SU-DHL-6 (cell line): ENCODE measurements at regions not wholly inside any gene's neighbourhood (a gene's known extent, or its start where the extent isn't known, plus 50 kb on each side); places are given as distances from the start of the nearest gene placed in this dataset.

ENCODE experiments used
- H2AFZ ChIP-seq: fragments of 200-600 bp; sonication (generic); 2 replicates; pipeline ENCODE4 v1.6.1; 2014; ENCODE audit warnings: low read depth, mild to moderate bottlenecking, moderate library complexity, mixed read lengths, antibody characterized with exemption, low read length; ENCODE audit not compliant: severe bottlenecking
- H3F3A ChIP-seq: fragments of 200-600 bp; shearing (Covaris generic); 2 replicates; pipeline ENCODE4 v1.6.0; 2016; ENCODE audit warnings: antibody characterized with exemption, mild to moderate bottlenecking; ENCODE audit not compliant: insufficient read depth
- H3K27ac ChIP-seq: fragments of 200-600 bp; sonication (generic); 2 replicates; pipeline ENCODE4 v1.5.1; 2016; ENCODE audit warnings: low read depth, mild to moderate bottlenecking, low read length, moderate library complexity, mixed read lengths
- H3K27me3 ChIP-seq: fragments of 200-600 bp; sonication (generic), shearing (Covaris generic); 2 replicates; pipeline ENCODE4 v1.6.0; 2014; ENCODE audit warnings: mild to moderate bottlenecking, low read length
- H3K36me3 ChIP-seq: fragments of 200-600 bp; sonication (generic); 2 replicates; pipeline ENCODE4 v1.6.1; 2014; ENCODE audit warnings: mild to moderate bottlenecking, low read length, mixed read lengths
- H3K4me2 ChIP-seq: fragments of 300-600, 200-600 bp; shearing (Covaris generic), sonication (generic); 2 replicates; pipeline ENCODE4 v1.6.0; 2014; ENCODE audit warnings: low read length, low read depth, mild to moderate bottlenecking; ENCODE audit not compliant: poor library complexity, severe bottlenecking
- H3K4me3 ChIP-seq: fragments of 200-600 bp; sonication (generic); 2 replicates; pipeline ENCODE4 v1.5.1; 2014; ENCODE audit warnings: antibody characterized with exemption, low read length, mild to moderate bottlenecking, mixed read lengths; ENCODE audit not compliant: insufficient read depth, poor library complexity, severe bottlenecking
- H3K79me2 ChIP-seq: fragments of 200-600 bp; sonication (generic); 2 replicates; pipeline ENCODE4 v1.6.1; 2014; ENCODE audit warnings: mild to moderate bottlenecking, low read length, moderate library complexity; ENCODE audit not compliant: insufficient read depth
- H3K9ac ChIP-seq: fragments of 200-600 bp; sonication (generic); 2 replicates; pipeline ENCODE4 v1.7.0; 2014; ENCODE audit warnings: mild to moderate bottlenecking, low read length
- H3K9me2 ChIP-seq: fragments of 200-600 bp; sonication (generic); replicated peaks from 2 replicates; pipeline ENCODE4 v1.6.1; 2014; ENCODE audit warnings: low read length; ENCODE audit not compliant: insufficient read depth
- H3K9me3 ChIP-seq: fragments of 200-600 bp; sonication (generic); 2 replicates; pipeline ENCODE4 v1.6.1; 2014; ENCODE audit warnings: low read length, mixed read lengths; ENCODE audit not compliant: insufficient read depth
- H4K20me1 ChIP-seq: fragments of 200-600 bp; sonication (generic); 2 replicates; pipeline ENCODE4 v1.6.1; 2014; ENCODE audit warnings: low read depth, mild to moderate bottlenecking, antibody characterized with exemption, low read length, moderate library complexity, mixed read lengths
- EZH2phosphoT487 ChIP-seq: fragments of 200-600 bp; sonication (generic), shearing (Covaris generic); conservative IDR thresholded peaks from 2 replicates; pipeline ENCODE4 v1.6.1; 2018; ENCODE audit warnings: mild to moderate bottlenecking, antibody characterized with exemption, low read length, moderate library complexity, mixed read lengths
- TF ChIP-seq, protein P1 (sequence below): fragments of 200-600 bp; sonication (generic); IDR thresholded peaks from one replicate; pipeline ENCODE4 v1.5.1; 2017; ENCODE audit warnings: antibody characterized with exemption, mild to moderate bottlenecking, low read length, moderate library complexity; ENCODE audit not compliant: insufficient read depth, poor library complexity, severe bottlenecking

DNA sequence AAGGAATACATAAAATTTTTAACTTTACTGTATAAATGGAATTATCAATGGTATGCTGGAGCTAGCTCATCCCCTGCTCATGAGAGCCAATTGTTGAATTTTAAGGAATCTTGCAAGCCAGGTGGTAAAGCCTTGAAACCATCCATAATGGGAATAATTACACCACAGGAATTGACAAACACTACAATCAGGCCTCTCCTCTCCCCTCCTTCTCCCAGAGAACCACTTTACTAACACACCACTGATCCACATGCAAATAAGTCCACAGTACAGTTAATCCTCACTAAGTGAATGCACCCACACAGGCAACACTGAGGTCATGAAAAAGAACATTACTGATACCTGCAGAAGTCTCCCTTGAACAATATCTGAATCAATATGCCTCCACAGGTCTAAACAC, 140.5 kb downstream of the KLF12 start:
- peak overlapping the region; percentile 40 for H3K4me2 ChIP-seq
- no peaks in the 10 kb centered on the region for H3K27me3 ChIP-seq
- 0 out of 2 replicates have a peak, but pooled peaks cover 8% of the 10 kb centered on the region for H3K79me2 ChIP-seq
- no peak overlapping the region for H2AFZ ChIP-seq
- H3K4me3 ChIP-seq: no peak overlapping the region
- H3K36me3 ChIP-seq: no peaks in the 10 kb centered on the region
- no peaks in the 10 kb centered on the region for H3K9me2 ChIP-seq
- TF ChIP-seq, protein P1, sequence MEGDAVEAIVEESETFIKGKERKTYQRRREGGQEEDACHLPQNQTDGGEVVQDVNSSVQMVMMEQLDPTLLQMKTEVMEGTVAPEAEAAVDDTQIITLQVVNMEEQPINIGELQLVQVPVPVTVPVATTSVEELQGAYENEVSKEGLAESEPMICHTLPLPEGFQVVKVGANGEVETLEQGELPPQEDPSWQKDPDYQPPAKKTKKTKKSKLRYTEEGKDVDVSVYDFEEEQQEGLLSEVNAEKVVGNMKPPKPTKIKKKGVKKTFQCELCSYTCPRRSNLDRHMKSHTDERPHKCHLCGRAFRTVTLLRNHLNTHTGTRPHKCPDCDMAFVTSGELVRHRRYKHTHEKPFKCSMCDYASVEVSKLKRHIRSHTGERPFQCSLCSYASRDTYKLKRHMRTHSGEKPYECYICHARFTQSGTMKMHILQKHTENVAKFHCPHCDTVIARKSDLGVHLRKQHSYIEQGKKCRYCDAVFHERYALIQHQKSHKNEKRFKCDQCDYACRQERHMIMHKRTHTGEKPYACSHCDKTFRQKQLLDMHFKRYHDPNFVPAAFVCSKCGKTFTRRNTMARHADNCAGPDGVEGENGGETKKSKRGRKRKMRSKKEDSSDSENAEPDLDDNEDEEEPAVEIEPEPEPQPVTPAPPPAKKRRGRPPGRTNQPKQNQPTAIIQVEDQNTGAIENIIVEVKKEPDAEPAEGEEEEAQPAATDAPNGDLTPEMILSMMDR: no peak
- TF ChIP-seq EZH2phosphoT487: no peak
- H3K9ac ChIP-seq: peak overlapping the region; percentile 8; the same call in 1 of the 2 replicates
- H3K9me3 ChIP-seq: no peaks in the 10 kb centered on the region
- peaks cover 34% of the 10 kb centered on the region for H3F3A ChIP-seq
- H4K20me1 ChIP-seq: no peaks in the 10 kb centered on the region
- H3K27ac ChIP-seq: peak overlapping the region; percentile 95

DNA sequence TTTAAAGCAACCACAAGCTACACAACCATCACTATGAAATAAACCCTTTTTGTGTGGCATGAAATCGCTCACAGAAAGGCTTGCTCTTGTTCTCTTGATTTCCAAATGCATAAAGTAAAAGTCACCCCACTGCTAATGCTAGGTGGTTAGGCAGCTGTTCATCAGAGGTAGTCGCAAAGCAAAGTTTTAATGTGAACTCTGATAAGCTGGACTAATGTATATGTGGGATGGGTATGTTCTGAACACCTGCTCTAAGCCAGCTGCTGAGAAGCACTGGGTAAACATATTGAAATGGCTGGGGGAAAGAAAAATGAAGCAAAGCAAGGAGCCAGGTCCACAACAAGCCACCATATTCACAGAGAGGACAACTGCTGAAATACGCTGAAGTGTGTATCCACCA, 142.3 kb downstream of the KLF12 start:
- Histone ChIP-seq H3K9me2 (no peaks in the 10 kb centered on the region), H3K4me2 (peak overlapping the region; percentile 68), H4K20me1 (no peaks in the 10 kb centered on the region), H3K4me3 (peak overlapping the region; percentile 27), H3K79me2 (0 out of 2 replicates have a peak, but pooled peaks cover 11% of the 10 kb centered on the region), H3K27ac (peak overlapping the region; percentile 95), H3K9ac (peak overlapping the region; percentile 44), H2AFZ (no peak overlapping the region), H3F3A (peaks cover 43% of the 10 kb centered on the region), H3K27me3 (no peaks in the 10 kb centered on the region), H3K9me3 (no peaks in the 10 kb centered on the region), H3K36me3 (no peaks in the 10 kb centered on the region)
- TF ChIP-seq, protein P1: no peak
- no peak for TF ChIP-seq EZH2phosphoT487

DNA sequence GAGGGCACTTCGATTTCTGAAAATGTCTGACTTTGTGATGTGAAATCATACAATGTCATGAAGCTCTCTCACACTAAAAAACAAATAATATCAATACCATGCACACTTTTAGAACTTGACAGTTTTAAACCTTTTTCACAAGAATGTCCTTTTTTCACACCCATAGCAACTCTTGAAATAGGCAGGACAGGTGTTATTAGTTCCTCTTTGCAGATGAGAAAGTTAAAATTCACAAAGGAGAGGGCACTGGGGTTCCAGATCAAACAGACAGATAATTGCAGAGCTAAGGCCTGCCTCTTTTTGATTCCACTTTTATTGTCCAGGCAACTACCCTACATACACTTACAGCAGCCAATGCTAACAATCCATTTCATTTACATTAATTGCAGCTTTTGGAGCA, 142.8 kb downstream of the KLF12 start:
- peak overlapping the region; percentile 95 for H3K27ac ChIP-seq
- no peaks in the 10 kb centered on the region for H3K9me2 ChIP-seq
- TF ChIP-seq, protein P1: no peak
- TF ChIP-seq EZH2phosphoT487: no peak
- H2AFZ ChIP-seq: no peak overlapping the region
- H3K27me3 ChIP-seq: no peaks in the 10 kb centered on the region
- H4K20me1 ChIP-seq: no peaks in the 10 kb centered on the region
- H3K9me3 ChIP-seq: no peaks in the 10 kb centered on the region
- H3K4me3 ChIP-seq: peak overlapping the region; percentile 27
- H3K36me3 ChIP-seq: no peaks in the 10 kb centered on the region
- peak overlapping the region; percentile 68 for H3K4me2 ChIP-seq
- H3K79me2 ChIP-seq: 0 out of 2 replicates have a peak, but pooled peaks cover 11% of the 10 kb centered on the region
- H3F3A ChIP-seq: peaks cover 47% of the 10 kb centered on the region
- H3K9ac ChIP-seq: peak overlapping the region; percentile 44
